Skeletal muscle tissue (tissue), 3 donors: ENCODE measurements at regions not wholly inside any gene's neighbourhood (a gene's known extent, or its start where the extent isn't known, plus 50 kb on each side); places are given as distances from the start of the nearest gene placed in this dataset.

Experiments
- H3K27ac ChIP-seq: one replicate; pipeline ENCODE4 v1.7.0; 2013; ENCODE audit warnings: mild to moderate bottlenecking, low read depth, low read length, inconsistent platforms
- H3K27me3 ChIP-seq, 3 donors: one replicate each; pipeline ENCODE4 v1.7.0; 2013; ENCODE audit warnings: low read length in 3 of 3; ENCODE audit not compliant: control insufficient read depth in 3 of 3, insufficient read depth in 3 of 3
- H3K36me3 ChIP-seq, 3 donors: one replicate each; pipeline ENCODE4 v1.7.0; 2013; ENCODE audit warnings: low read length in 3 of 3; ENCODE audit not compliant: control insufficient read depth in 3 of 3, insufficient read depth in 3 of 3
- H3K4me1 ChIP-seq, 3 donors: one replicate each; pipeline ENCODE4 v1.7.0; 2013; ENCODE audit warnings: low read length in 3 of 3, mild to moderate bottlenecking in 3 of 3; ENCODE audit not compliant: control insufficient read depth in 3 of 3, insufficient read depth in 3 of 3
- H3K4me3 ChIP-seq, 3 donors: one replicate each; pipeline ENCODE4 v1.7.0; 2013; ENCODE audit warnings: low read length in 3 of 3
- H3K9ac ChIP-seq, 3 donors: one replicate each; pipeline ENCODE4 v1.7.0; 2013; ENCODE audit warnings: low read length in 3 of 3, mild to moderate bottlenecking in 3 of 3, moderate library complexity in 2 of 3, low read depth in 1 of 3
- H3K9me3 ChIP-seq, 3 donors: one replicate each; pipeline ENCODE4 v1.7.0; 2013; ENCODE audit warnings: low read length in 3 of 3; ENCODE audit not compliant: control insufficient read depth in 3 of 3
- donor health status: Osteomylitis.

DNA sequence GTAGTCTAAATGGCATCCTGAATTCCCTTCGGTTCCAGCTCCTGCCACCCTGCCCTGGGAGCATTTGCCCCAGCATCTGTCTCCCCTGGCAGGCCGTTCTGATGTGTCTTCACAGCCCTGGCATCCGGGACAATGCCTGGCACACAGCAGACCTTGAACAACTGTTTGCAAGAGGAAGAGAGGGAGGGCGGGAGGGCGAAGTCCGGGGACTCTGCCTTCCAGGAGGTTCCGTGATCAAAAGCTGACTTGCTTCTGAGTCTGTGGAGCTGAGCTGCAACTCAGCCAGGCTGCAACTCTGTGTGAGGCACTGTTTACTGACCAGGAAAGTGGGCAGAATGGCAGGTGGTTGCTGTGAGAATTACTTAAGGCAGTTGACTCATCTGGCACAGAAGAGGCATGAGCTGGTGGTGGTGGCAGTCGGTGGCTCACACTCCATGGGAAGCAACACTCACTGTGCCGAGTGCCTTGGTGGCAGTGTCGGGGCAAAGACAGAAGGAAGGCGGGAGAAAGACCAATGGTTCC is 61.1 kb upstream of the DLK1 start:
- Histone ChIP-seq H3K27ac (no peak overlapping the region), H3K4me3 (no peak overlapping the region), H3K9me3 (no peaks in the 10 kb centered on the region), H3K27me3 (peaks cover 34 to 60% (median 42%) of the 10 kb centered on the region in 3 donors), H3K36me3 (no peaks in the 10 kb centered on the region), H3K9ac (no peak overlapping the region), H3K4me1 (peaks cover 9 to 19% (median 15%) of the 10 kb centered on the region in 3 donors)

DNA sequence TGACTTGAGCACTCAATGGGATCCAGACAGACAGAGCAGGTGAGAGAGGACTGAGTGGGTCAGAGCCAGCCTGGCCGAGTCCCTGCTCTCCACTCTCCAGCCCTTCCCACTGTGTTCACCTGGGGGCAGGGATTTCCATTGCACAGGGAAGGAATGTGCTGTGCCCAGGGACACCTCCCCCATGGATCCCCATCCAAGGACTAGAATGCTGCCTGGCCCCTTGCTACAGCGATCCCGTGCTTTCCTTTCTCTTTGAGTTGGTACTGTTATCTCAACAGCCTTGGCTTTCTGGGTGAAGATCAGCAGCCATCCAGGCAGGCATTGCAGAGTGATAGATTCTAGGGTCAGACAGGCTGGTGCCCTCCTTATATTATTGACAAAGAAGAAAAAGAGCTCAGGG is 60.3 kb upstream of the DLK1 start:
- Histone ChIP-seq H3K27ac (no peak overlapping the region), H3K9me3 (no peaks in the 10 kb centered on the region), H3K9ac (no peak overlapping the region), H3K36me3 (no peaks in the 10 kb centered on the region), H3K4me3 (no peak overlapping the region), H3K4me1 (peaks cover 9 to 19% (median 15%) of the 10 kb centered on the region in 3 donors), H3K27me3 (peaks cover 34 to 64% (median 44%) of the 10 kb centered on the region in 3 donors)

- no peak overlapping the region for H3K4me3 ChIP-seq
- H3K9ac ChIP-seq = no peak overlapping the region
- no peaks in the 10 kb centered on the region for H3K36me3 ChIP-seq
- peaks cover 38 to 68% (median 49%) of the 10 kb centered on the region in 3 donors for H3K27me3 ChIP-seq
- H3K4me1 ChIP-seq = peaks cover 9 to 19% (median 15%) of the 10 kb centered on the region in 3 donors
- H3K27ac ChIP-seq = no peak overlapping the region
- H3K9me3 ChIP-seq = no peaks in the 10 kb centered on the region
These were observed 59.8 kb upstream of the DLK1 start for GRCh38 chr14:100666851-100667250.

DNA sequence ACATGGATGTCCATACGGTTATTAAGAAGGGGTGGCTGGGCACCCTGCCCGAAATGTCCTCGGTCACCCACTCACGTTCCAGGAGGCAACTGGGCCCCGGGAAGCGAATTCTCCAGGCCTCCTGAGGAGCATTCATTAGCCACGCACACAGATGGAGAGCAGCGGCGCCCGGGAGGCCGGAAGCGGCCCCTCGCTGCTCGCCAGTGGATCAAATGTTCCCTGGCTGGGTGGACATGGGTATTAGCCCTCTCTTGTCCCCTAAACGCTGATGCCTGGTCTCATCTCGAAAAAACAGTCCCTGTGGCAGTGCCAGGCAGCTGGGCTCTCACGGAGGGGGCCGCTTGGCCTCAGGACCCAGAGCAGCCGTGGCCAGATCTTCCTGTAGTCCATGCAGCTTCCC is 59.0 kb upstream of the DLK1 start:
- Histone ChIP-seq H3K4me1 (peaks cover 9 to 19% (median 15%) of the 10 kb centered on the region in 3 donors), H3K36me3 (no peaks in the 10 kb centered on the region), H3K27ac (no peak overlapping the region), H3K9me3 (no peaks in the 10 kb centered on the region), H3K9ac (no peak overlapping the region), H3K27me3 (peaks cover 46 to 76% (median 49%) of the 10 kb centered on the region in 3 donors), H3K4me3 (no peak overlapping the region)

- H3K9me3 ChIP-seq = no peaks in the 10 kb centered on the region
- H3K4me3 ChIP-seq = no peak overlapping the region
- no peak overlapping the region for H3K9ac ChIP-seq
- H3K4me1 ChIP-seq = peaks cover 9 to 19% (median 15%) of the 10 kb centered on the region in 3 donors
- H3K27me3 ChIP-seq = peaks cover 51 to 82% (median 54%) of the 10 kb centered on the region in 3 donors
- no peaks in the 10 kb centered on the region for H3K36me3 ChIP-seq
- H3K27ac ChIP-seq = no peak overlapping the region
These were observed 58.3 kb upstream of the DLK1 start for GRCh38 chr14:100668352-100668751.

GRCh38 chr14:100669011-100669412 is 57.7 kb upstream of the DLK1 start:
- Histone ChIP-seq H3K9me3 (no peaks in the 10 kb centered on the region), H3K4me3 (no peak overlapping the region), H3K9ac (no peak overlapping the region), H3K27me3 (peaks cover 50 to 84% (median 56%) of the 10 kb centered on the region in 3 donors), H3K27ac (no peak overlapping the region), H3K4me1 (peaks cover 9 to 19% (median 15%) of the 10 kb centered on the region in 3 donors), H3K36me3 (no peaks in the 10 kb centered on the region)

DNA sequence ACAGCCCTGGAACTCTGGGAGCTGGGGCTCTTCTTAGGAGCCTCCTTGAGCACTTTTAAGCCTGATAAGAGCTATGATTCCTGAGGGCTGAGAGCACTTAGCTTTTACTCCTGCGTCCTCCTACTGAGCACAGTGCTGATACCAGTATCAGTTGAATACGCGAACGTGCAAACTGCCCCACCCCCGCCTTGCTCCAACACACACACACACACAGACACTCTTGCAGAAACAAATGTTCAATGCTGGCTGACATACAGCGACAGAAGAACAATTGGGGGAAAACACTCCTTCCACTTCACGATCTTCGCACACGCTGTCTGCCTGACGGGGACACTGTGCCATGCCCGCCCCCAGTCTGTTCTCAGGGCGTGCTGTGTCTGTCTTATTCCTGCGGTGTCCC is 57.2 kb upstream of the DLK1 start:
- H3K27me3 ChIP-seq = peaks cover 46 to 81% (median 60%) of the 10 kb centered on the region in 3 donors

GRCh38 chr14:100670017-100670752 is 56.5 kb upstream of the DLK1 start:
- Histone ChIP-seq H3K36me3 (no peaks in the 10 kb centered on the region), H3K9ac (no peak overlapping the region), H3K9me3 (no peaks in the 10 kb centered on the region), H3K4me1 (peaks cover 9 to 14% (median 13%) of the 10 kb centered on the region in 3 donors), H3K4me3 (no peak overlapping the region), H3K27ac (no peak overlapping the region), H3K27me3 (peaks cover 46 to 75% (median 61%) of the 10 kb centered on the region in 3 donors)

More for the DNA sequence above, 57.2 kb upstream of the DLK1 start:
- peaks cover 9 to 19% (median 15%) of the 10 kb centered on the region in 3 donors for H3K4me1 ChIP-seq
- H3K9ac ChIP-seq = no peak overlapping the region
- H3K27ac ChIP-seq = no peak overlapping the region
- H3K4me3 ChIP-seq = no peak overlapping the region
- H3K36me3 ChIP-seq = no peaks in the 10 kb centered on the region
- H3K9me3 ChIP-seq = no peaks in the 10 kb centered on the region

DNA sequence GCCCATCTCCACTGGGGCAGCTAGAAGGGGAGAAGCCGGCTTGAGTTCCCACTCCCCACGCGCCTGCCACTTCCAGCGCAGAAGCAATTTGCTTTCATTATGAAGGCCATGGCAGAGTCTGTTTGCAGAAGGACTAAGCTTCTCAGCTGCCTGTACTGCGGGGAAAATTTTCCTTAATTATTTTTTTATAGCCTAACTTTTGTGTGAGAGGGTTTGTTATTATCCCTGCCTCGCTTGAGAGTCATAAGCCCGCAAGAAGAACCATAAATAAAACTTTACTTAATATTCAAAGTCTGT is 56.0 kb upstream of the DLK1 start:
- peaks cover 8 to 10% (median 9%) of the 10 kb centered on the region in 3 donors for H3K4me1 ChIP-seq

GRCh38 chr14:100671386-100671901 is 55.2 kb upstream of the DLK1 start:
- Histone ChIP-seq H3K9ac (no peak overlapping the region), H3K9me3 (no peaks in the 10 kb centered on the region), H3K27ac (no peak overlapping the region), H3K27me3 (peaks cover 37 to 71% (median 60%) of the 10 kb centered on the region in 3 donors), H3K36me3 (no peaks in the 10 kb centered on the region), H3K4me1 (peaks cover 8 to 12% (median 12%) of the 10 kb centered on the region in 3 donors), H3K4me3 (no peak overlapping the region)

More for the DNA sequence above, 56.0 kb upstream of the DLK1 start:
- Histone ChIP-seq H3K4me3 (no peak overlapping the region), H3K36me3 (no peaks in the 10 kb centered on the region), H3K9ac (no peak overlapping the region), H3K9me3 (no peaks in the 10 kb centered on the region), H3K27ac (no peak overlapping the region), H3K27me3 (peaks cover 45 to 73% (median 61%) of the 10 kb centered on the region in 3 donors)
